ENCODE measurements at regions not wholly inside any gene's neighbourhood (a gene's known extent, or its start where the extent isn't known, plus 50 kb on each side); places are given as distances from the start of the nearest gene placed in this dataset.

GRCh38 chr2:223285370-223286265, 233.6 kb downstream of the KCNE4 start:
- in situ Hi-C loops (cut with MboI; ENCODE audit: low sequenced_read_pairs), result no loop called here
- Histone ChIP-seq H3K4me3 (ENCODE audit: insufficient read depth, low read depth, low read length) (no peak overlapping the region), H2AK5ac (ENCODE audit: low read depth, low read length) (no peak overlapping the region), H3K79me1 (ENCODE audit: low read depth in 1 of 2, low read length in 2 of 2) (no peaks in the 10 kb centered on the region), H3K9ac (ENCODE audit: low read depth, low read length) (no peak overlapping the region), H3K18ac (ENCODE audit: low read depth, low read length) (no peak overlapping the region), H3K4ac (ENCODE audit: low read depth, low read length) (no peak overlapping the region), H4K20me1 (ENCODE audit: insufficient read depth, low read length) (no peaks in the 10 kb centered on the region), H3K9me1 (ENCODE audit: insufficient read depth, low read length) (no peaks in the 10 kb centered on the region), H4K5ac (ENCODE audit: low read depth, low read length) (no peak overlapping the region), H2BK20ac (ENCODE audit: low read depth, low read length) (no peak overlapping the region), H3K4me1 (ENCODE audit: control insufficient read depth, insufficient read depth, low read length) (no peaks in the 10 kb centered on the region), H3K9me3 (ENCODE audit: control insufficient read depth, insufficient read depth, low read length) (0 out of 2 replicates have a peak, but pooled peaks cover 2% of the 10 kb centered on the region), H4K91ac (ENCODE audit: insufficient read depth, low read depth, low read length) (no peak overlapping the region), H3K23ac (ENCODE audit: low read depth, low read length) (no peak overlapping the region), H3K56ac (ENCODE audit: extremely low read depth, insufficient read depth, low read length) (no peak overlapping the region), H3K27me3 (ENCODE audit: control insufficient read depth, insufficient read depth, low read length) (no peaks in the 10 kb centered on the region), H2BK5ac (ENCODE audit: low read depth, low read length, poor library complexity, severe bottlenecking) (no peak overlapping the region), H2BK120ac (ENCODE audit: low read depth, low read length) (no peak overlapping the region), H2BK15ac (ENCODE audit: low read depth, low read length) (no peak overlapping the region), H3K27ac (ENCODE audit: insufficient read depth, low read length) (no peak overlapping the region), H4K8ac (ENCODE audit: low read depth in 2 of 2, low read length in 2 of 2) (no peak overlapping the region), H2AK9ac (replicated peaks; ENCODE audit: low read depth, low read length, poor library complexity) (no peak overlapping the region), H3K4me2 (ENCODE audit: low read depth, low read length) (no peak overlapping the region), H3K36me3 (ENCODE audit: control insufficient read depth, insufficient read depth, low read length) (no peaks in the 10 kb centered on the region), H2AFZ (replicated peaks; ENCODE audit: low read length, poor library complexity) (no peak overlapping the region), H3K14ac (replicated peaks; ENCODE audit: low read depth, low read length) (no peak overlapping the region)
- no CpG with 5 or more reads among the region's 6 CpGs for WGBS, 2 experiments (ENCODE audit: extremely low coverage in 2 of 2, insufficient read length in 1 of 2)
- dilution Hi-C loops (cut with HindIII; ENCODE audit: low sequenced_read_pairs, unreplicated experiment), result no loop called here
- BruUV-seq (replicated peaks), result no TSS peak
- ATAC-seq (ENCODE audit: low read depth), result no peak
- DNase-seq, result no peak
- ChIA-PET POLR2A (ENCODE audit: unreplicated experiment) (no interaction called here), CTCF (no interaction called here)
- intact Hi-C loops (cut with micrococcal nuclease), result no loop called here
- TF ChIP-seq RCOR1 (IDR thresholded peaks at IDR 0.05; ENCODE audit: insufficient replicate concordance, low read length) (no peak), POLR2A (IDR thresholded peaks at IDR 0.05; ENCODE audit: low read depth, low read length) (no peak), CTCF (conservative IDR thresholded peaks at IDR 0.05; ENCODE audit: low read depth, low read length) (no peak), MXI1 (IDR thresholded peaks at IDR 0.05; ENCODE audit: borderline replicate concordance, low read depth, low read length) (no peak), CHD1 (IDR thresholded peaks at IDR 0.05; ENCODE audit: low read depth, low read length) (no peak), MAZ (IDR thresholded peaks at IDR 0.05; ENCODE audit: borderline replicate concordance, low read depth, low read length) (no peak), ELK1 (IDR thresholded peaks at IDR 0.05; ENCODE audit: borderline replicate concordance, low read depth, low read length) (no peak), FOS (IDR thresholded peaks at IDR 0.05; ENCODE audit: low read depth, low read length) (no peak), SMC3 (IDR thresholded peaks at IDR 0.05; ENCODE audit: low read depth, low read length) (no peak), MAFK (IDR thresholded peaks at IDR 0.05; ENCODE audit: low read depth, low read length) (no peak), BHLHE40 (IDR thresholded peaks at IDR 0.05; ENCODE audit: low read depth, low read length) (no peak), RFX5 (IDR thresholded peaks at IDR 0.05; ENCODE audit: low read depth, low read length) (no peak), CEBPB (IDR thresholded peaks at IDR 0.05; ENCODE audit: low read depth, low read length) (no peak), RAD21 (IDR thresholded peaks at IDR 0.05; ENCODE audit: low read length) (no peak), NFE2L2 (IDR thresholded peaks at IDR 0.05; ENCODE audit: low read depth, low read length) (no peak), USF2 (IDR thresholded peaks at IDR 0.05; ENCODE audit: low read depth, low read length) (no peak)

All from IMR-90 (cell line).